K562 (cell line): ENCODE measurements at regions not wholly inside any gene's neighbourhood (a gene's known extent, or its start where the extent isn't known, plus 50 kb on each side); places are given as distances from the start of the nearest gene placed in this dataset.

Experiments used
- MAZ ChIP-seq, 2 experiments: fragments of 450-650 bp in 1 of 2; sonication (generic) in 1 of 2; formaldehyde crosslinking; IDR thresholded peaks in 1 of 2; conservative IDR thresholded peaks in 1 of 2; 2 replicates each; pipeline versions ENCODE4 v1.4.0 to v1.5.0; 2020; ENCODE audit warnings: mild to moderate bottlenecking in 1 of 2, missing genetic modification reagents in 1 of 2
- MTA3 ChIP-seq: fragments of 450-650 bp; formaldehyde crosslinking; IDR thresholded peaks from 2 replicates; pipeline ENCODE4 v1.6.1; 2017; ENCODE audit warnings: mild to moderate bottlenecking, borderline replicate concordance
- MXI1 ChIP-seq: IDR thresholded peaks from 2 replicates; pipeline ENCODE4 v1.6.1; 2011; ENCODE audit warnings: low read depth, mild to moderate bottlenecking, improper control_type of control experiment, low read length
- MYBL2 ChIP-seq, 2 experiments: fragments of 450-650 bp in 1 of 2; sonication (generic) in 1 of 2; formaldehyde crosslinking in 1 of 2; IDR thresholded peaks; 2 replicates each; pipeline versions ENCODE4 v1.6.1 to v1.8.1; 2017 to 2022; ENCODE audit warnings: borderline replicate concordance in 1 of 2, inconsistent platforms in 1 of 2, low read depth in 1 of 2, mild to moderate bottlenecking in 1 of 2, missing genetic modification reagents in 1 of 2, moderate library complexity in 1 of 2
- POLR2AphosphoS5 ChIP-seq: IDR thresholded peaks from 2 replicates; pipeline ENCODE4 v1.6.1; 2011; ENCODE audit warnings: mild to moderate bottlenecking, low read depth, low read length, moderate library complexity; ENCODE audit not compliant: control insufficient read depth, insufficient read depth
- PRMT5 ChIP-seq: sonication (generic); formaldehyde crosslinking; IDR thresholded peaks from 2 replicates; pipeline ENCODE4 v1.5.0; 2020; ENCODE audit warnings: missing genetic modification reagents
- RAD21 ChIP-seq, 2 experiments: fragments of 250-450 bp in 1 of 2; fragments of 450-650 bp in 1 of 2; sonication (Bioruptor Pico) in 1 of 2; formaldehyde crosslinking in 1 of 2; IDR thresholded peaks in 1 of 2; conservative IDR thresholded peaks in 1 of 2; 2 replicates each; pipeline versions ENCODE4 v1.4.0 to v1.8.0; 2020 to 2022; ENCODE audit warnings: mild to moderate bottlenecking in 2 of 2, moderate library complexity in 1 of 2
- RERE ChIP-seq: sonication (generic); formaldehyde crosslinking; IDR thresholded peaks from 2 replicates; pipeline ENCODE4 v1.8.0; 2023; ENCODE audit warnings: missing genetic modification reagents, mild to moderate bottlenecking, borderline replicate concordance
- SP2 ChIP-seq: IDR thresholded peaks from 2 replicates; pipeline ENCODE4 v1.6.1; 2011; ENCODE audit warnings: mild to moderate bottlenecking, low read depth, low read length, moderate library complexity; ENCODE audit not compliant: poor library complexity, severe bottlenecking; ENCODE audit errors: extremely low read depth
- STAT6 ChIP-seq: sonication (generic); formaldehyde crosslinking; IDR thresholded peaks from 2 replicates; pipeline ENCODE4 v1.8.1; 2023; ENCODE audit warnings: mild to moderate bottlenecking, missing genetic modification reagents
- TSC22D4 ChIP-seq: fragments of 450-650 bp; IDR thresholded peaks from 2 replicates; pipeline ENCODE4 v1.6.1; 2016; ENCODE audit warnings: missing genetic modification characterization, missing biosample characterization, control low read depth
- U2AF2 ChIP-seq: fragments of 200-400 bp; formaldehyde crosslinking; optimal IDR thresholded peaks from 2 replicates; pipeline ENCODE3; 2017; ENCODE audit warnings: low read depth, mild to moderate bottlenecking, low read length
- TF ChIP-seq, protein P1 (sequence below), 3 experiments: IDR thresholded peaks in 2 of 3; conservative IDR thresholded peaks in 1 of 3; 2 replicates each; pipeline ENCODE4 v1.5.1; 2011 to 2012; ENCODE audit warnings: low read length in 3 of 3, mild to moderate bottlenecking in 3 of 3, control low read depth in 2 of 3, improper control_type of control experiment in 1 of 3, inconsistent platforms in 1 of 3, low read depth in 1 of 3, mixed read lengths in 1 of 3, moderate library complexity in 1 of 3; ENCODE audit not compliant: insufficient read depth in 2 of 3

DNA sequence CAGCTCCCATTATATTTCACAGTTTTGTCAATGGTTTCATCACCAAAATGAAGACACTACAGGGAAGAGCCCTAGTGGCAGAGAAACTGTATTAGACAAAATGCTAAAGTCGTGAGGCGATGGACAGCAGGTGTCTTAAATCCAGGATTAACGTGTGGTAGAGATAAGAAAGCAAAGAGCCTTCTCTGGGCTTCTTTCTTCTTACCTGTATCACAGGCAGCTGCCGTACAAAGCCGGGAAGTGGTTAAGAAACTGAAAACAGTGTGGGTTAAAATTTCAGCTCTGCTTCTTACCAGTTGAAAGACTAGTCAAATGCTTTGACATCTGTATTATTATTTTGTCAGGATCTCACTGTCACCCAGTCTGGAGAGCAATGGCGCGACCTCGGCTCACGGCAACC, 98.2 kb upstream of the NUDT7 start:
- TF ChIP-seq, protein P1, sequence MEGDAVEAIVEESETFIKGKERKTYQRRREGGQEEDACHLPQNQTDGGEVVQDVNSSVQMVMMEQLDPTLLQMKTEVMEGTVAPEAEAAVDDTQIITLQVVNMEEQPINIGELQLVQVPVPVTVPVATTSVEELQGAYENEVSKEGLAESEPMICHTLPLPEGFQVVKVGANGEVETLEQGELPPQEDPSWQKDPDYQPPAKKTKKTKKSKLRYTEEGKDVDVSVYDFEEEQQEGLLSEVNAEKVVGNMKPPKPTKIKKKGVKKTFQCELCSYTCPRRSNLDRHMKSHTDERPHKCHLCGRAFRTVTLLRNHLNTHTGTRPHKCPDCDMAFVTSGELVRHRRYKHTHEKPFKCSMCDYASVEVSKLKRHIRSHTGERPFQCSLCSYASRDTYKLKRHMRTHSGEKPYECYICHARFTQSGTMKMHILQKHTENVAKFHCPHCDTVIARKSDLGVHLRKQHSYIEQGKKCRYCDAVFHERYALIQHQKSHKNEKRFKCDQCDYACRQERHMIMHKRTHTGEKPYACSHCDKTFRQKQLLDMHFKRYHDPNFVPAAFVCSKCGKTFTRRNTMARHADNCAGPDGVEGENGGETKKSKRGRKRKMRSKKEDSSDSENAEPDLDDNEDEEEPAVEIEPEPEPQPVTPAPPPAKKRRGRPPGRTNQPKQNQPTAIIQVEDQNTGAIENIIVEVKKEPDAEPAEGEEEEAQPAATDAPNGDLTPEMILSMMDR (IDR thresholded peaks at IDR 0.05 in 2 of 3, conservative IDR thresholded peaks at IDR 0.05 in 1 of 3; ENCODE audit: insufficient read depth in 2 of 3, low read depth in 1 of 3, low read length in 3 of 3) = no peak
- no peak for TF ChIP-seq STAT6 (CRISPR knock-in tag)
- TF ChIP-seq POLR2AphosphoS5 = no peak
- no peak for TF ChIP-seq MYBL2 (IDR thresholded peaks at IDR 0.05; ENCODE audit: low read depth)
- TF ChIP-seq MYBL2 (CRISPR knock-in tag; IDR thresholded peaks at IDR 0.05; ENCODE audit: borderline replicate concordance) = no peak
- TF ChIP-seq RERE (CRISPR knock-in tag) = no peak
- no peak for TF ChIP-seq SP2
- TF ChIP-seq U2AF2 = no peak
- TF ChIP-seq PRMT5 (CRISPR knock-in tag) = no peak
- no peak for TF ChIP-seq TSC22D4 (tag)
- TF ChIP-seq MAZ (CRISPR knock-in tag; conservative IDR thresholded peaks at IDR 0.05 in 1 of 2, IDR thresholded peaks at IDR 0.05 in 1 of 2) = no peak
- TF ChIP-seq RAD21 (CRISPR knock-in tag; conservative IDR thresholded peaks at IDR 0.05 in 1 of 2, IDR thresholded peaks at IDR 0.05 in 1 of 2) = no peak
- TF ChIP-seq MXI1 = no peak
- TF ChIP-seq MTA3 = no peak
